HFF-Myc (cell line): ENCODE measurements at regions not wholly inside any gene's neighbourhood (a gene's known extent, or its start where the extent isn't known, plus 50 kb on each side); places are given as distances from the start of the nearest gene placed in this dataset.
"Not testable (repeated sequence)": the region's sequence is repeated elsewhere in the genome, so short reads cannot be mapped to it uniquely, and the experiment has no call there.

Source experiments
- DNase-seq: peaks from one replicate; pipeline ENCODE4 v3.0.0-alpha.2; 2011; ENCODE audit warnings: low read depth; ENCODE audit errors: extremely low read depth
- H3K4me3 ChIP-seq: replicated peaks from 2 replicates; pipeline ENCODE4 v1.5.1; 2011; ENCODE audit warnings: low read depth, mild to moderate bottlenecking, control low read depth, low read length
- TF ChIP-seq, protein P1 (sequence below): IDR thresholded peaks from 2 replicates; pipeline ENCODE4 v1.5.1; 2012; ENCODE audit warnings: mild to moderate bottlenecking, low read depth, low read length, control low read depth; ENCODE audit errors: missing control alignments

- TF ChIP-seq, protein P1, sequence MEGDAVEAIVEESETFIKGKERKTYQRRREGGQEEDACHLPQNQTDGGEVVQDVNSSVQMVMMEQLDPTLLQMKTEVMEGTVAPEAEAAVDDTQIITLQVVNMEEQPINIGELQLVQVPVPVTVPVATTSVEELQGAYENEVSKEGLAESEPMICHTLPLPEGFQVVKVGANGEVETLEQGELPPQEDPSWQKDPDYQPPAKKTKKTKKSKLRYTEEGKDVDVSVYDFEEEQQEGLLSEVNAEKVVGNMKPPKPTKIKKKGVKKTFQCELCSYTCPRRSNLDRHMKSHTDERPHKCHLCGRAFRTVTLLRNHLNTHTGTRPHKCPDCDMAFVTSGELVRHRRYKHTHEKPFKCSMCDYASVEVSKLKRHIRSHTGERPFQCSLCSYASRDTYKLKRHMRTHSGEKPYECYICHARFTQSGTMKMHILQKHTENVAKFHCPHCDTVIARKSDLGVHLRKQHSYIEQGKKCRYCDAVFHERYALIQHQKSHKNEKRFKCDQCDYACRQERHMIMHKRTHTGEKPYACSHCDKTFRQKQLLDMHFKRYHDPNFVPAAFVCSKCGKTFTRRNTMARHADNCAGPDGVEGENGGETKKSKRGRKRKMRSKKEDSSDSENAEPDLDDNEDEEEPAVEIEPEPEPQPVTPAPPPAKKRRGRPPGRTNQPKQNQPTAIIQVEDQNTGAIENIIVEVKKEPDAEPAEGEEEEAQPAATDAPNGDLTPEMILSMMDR = no peak
- H3K4me3 ChIP-seq = no peak overlapping the region
- DNase-seq = no peak
These were observed 619.4 kb downstream of the TLE1 start for GRCh38 chr9:81069923-81070322.

- TF ChIP-seq, protein P1 = no peak
- H3K4me3 ChIP-seq = no peak overlapping the region
- no peak for DNase-seq
These were observed 620.1 kb downstream of the TLE1 start for GRCh38 chr9:81069038-81069795.

DNA sequence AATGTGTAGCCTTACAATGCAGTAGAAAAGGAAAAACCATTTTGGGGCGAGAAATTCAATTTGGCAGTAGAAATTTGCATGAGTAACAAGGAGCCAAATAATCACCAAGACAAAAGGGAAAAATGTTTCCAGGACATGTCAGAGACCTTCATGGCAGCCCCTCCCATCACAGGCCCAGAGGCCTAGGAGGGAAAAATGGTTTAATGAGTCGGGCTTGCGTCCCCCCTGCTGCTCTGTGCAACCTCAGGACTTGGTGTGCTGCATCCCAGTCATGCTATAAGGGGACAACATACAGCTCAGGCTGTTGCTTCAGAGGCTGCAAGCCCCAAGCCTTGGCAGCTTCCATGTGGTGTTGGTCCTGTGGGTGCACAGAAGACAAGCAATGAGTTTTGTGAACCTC is 626.4 kb downstream of the TLE1 start:
- DNase-seq = not testable (repeated sequence)

DNA sequence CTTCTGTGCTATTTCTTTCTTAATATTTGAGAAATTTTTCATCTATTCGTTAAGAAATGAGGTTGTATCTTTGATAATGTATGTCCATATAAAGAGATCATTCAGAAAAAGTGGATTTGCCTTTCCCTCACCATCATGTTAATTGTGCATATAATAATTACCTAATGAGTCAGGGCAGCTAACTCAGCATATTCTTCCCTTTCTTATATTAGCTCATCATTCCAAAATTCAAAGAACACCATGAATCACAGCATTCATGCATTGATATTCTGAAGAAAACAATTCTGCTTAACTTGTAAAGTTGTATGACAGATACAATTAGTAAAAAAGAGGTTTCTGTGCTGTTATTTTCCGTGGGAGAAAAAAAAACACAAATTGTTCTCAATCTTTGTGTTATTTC is 630.6 kb downstream of the TLE1 start:
- TF ChIP-seq, protein P1 = no peak
- H3K4me3 ChIP-seq = no peak overlapping the region
- no peak for DNase-seq

More for the DNA sequence above, 626.4 kb downstream of the TLE1 start:
- not testable (repeated sequence) for H3K4me3 ChIP-seq

DNA sequence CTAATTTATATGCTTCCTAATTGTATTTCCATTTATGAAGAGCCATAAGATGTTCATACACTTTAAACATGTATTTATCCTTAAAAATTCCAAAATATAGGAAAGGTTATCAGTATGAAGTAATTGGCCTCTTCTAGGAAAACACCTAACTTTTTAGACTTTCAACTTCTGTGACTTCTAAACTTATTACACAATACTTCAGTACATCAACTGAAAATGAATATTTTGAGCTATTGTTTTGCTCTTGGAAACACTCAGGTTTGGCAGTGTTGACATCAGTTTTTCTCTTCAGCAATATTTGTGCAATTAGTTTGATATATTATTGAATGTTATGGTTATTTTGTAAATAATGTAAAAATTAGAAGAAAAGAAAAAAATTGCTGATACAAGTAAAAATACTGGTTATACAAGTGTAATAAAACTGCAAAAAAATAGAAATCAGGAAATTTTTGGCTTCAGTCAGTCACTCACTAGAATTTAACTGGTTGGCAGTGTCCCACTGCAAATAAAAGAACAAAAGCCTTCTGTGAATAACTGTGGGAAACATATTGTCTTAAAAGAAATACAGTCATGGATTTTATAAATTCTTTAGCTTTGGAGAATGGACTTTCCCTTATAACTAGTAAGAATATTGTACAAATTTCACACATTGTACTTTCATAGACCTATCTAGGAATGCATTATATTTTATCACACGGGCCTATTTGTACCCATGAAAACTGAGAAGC is 635.9 kb downstream of the TLE1 start:
- no peak overlapping the region for H3K4me3 ChIP-seq
- DNase-seq = no peak
- TF ChIP-seq, protein P1 = no peak

GRCh38 chr9:81052846-81053245 is 636.5 kb downstream of the TLE1 start:
- no peak for DNase-seq
- TF ChIP-seq, protein P1 = no peak
- H3K4me3 ChIP-seq = no peak overlapping the region

DNA sequence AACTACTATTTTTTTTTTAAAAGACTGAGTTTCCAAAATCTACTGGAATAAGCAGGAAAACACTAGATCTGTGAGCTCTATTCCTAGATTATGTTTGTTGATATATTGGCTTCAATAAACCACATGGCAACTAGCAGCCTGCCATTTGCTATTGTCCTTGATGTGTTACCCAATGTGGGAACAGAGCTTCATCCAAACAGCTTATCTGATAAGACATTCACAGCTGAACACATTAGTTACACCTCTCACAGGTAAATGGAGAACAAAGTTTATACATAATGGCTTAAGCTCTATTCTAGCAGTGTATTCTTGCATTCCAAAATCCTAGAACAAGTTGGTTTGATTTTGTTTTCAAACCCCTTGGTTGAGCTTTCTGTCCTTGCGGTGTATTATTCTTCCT is 642.1 kb downstream of the TLE1 start:
- H3K4me3 ChIP-seq = no peak overlapping the region
- TF ChIP-seq, protein P1 = no peak
- no peak for DNase-seq
